Breast epithelium (tissue), 4 donors: ENCODE measurements at regions not wholly inside any gene's neighbourhood (a gene's known extent, or its start where the extent isn't known, plus 50 kb on each side); places are given as distances from the start of the nearest gene placed in this dataset.
A peak's percentile ranks its signal among the peaks of the same experiment; 100 is the strongest.

Experiments
- DNase-seq, 2 donors: peaks; one replicate each; pipeline ENCODE4 v3.0.0-alpha.2; 2019; ENCODE audit warnings: low spot score in 2 of 2
- H3K27ac ChIP-seq, 2 donors: fragments of 200-600 bp; sonication (generic) in 1 of 2; one replicate each; pipeline ENCODE4 v1.5.1; 2016 to 2019; ENCODE audit warnings: mild to moderate bottlenecking in 1 of 2
- H3K27me3 ChIP-seq, 2 donors: fragments of 200-600 bp; sonication (generic) in 1 of 2; one replicate each; pipeline versions ENCODE4 v1.5.1 to v1.6.0; 2017 to 2019; ENCODE audit warnings: control low read depth in 1 of 2, mild to moderate bottlenecking in 1 of 2
- H3K36me3 ChIP-seq: fragments of 200-600 bp; one replicate; pipeline ENCODE4 v1.5.1; 2019
- H3K4me1 ChIP-seq, 2 donors: fragments of 200-600 bp; sonication (generic); one replicate each; pipeline ENCODE4 v1.5.1; 2016 to 2019; ENCODE audit warnings: control low read depth in 1 of 2
- H3K4me3 ChIP-seq, 3 donors: fragments of 200-600 bp; sonication (generic); 1 replicate in 2 of 3; 2 replicates in 1 of 3; pipeline ENCODE4 v1.5.1; 2016 to 2019; ENCODE audit warnings: mild to moderate bottlenecking in 3 of 3, moderate library complexity in 2 of 3
- H3K9me3 ChIP-seq, 2 donors: fragments of 200-600 bp; sonication (generic) in 1 of 2; one replicate each; pipeline ENCODE4 v1.5.1; 2016 to 2019; ENCODE audit warnings: control low read depth in 1 of 2
- POLR2A ChIP-seq: fragments of 450-650 bp; IDR thresholded peaks from one replicate; pipeline ENCODE4 v1.6.1; 2016; ENCODE audit warnings: antibody characterized with exemption, mild to moderate bottlenecking, moderate library complexity
- POLR2AphosphoS5 ChIP-seq, 3 donors: sonication (generic); formaldehyde crosslinking; IDR thresholded peaks; one replicate each; pipeline ENCODE4 v1.6.1; 2017; ENCODE audit warnings: antibody characterized with exemption in 3 of 3
- intact Hi-C: fragments of 100-400 bp; cut with DNase I; formaldehyde crosslinking; loops from one replicate; pipeline ENCODE4 v1.15.1; 2023; ENCODE audit warnings: low total_unique reads
- TF ChIP-seq, protein P1 (sequence below), 3 donors: fragments of 450-650 bp; IDR thresholded peaks; one replicate each; pipeline ENCODE4 v1.5.1; 2016 to 2017; ENCODE audit warnings: antibody characterized with exemption in 3 of 3, mild to moderate bottlenecking in 3 of 3, moderate library complexity in 3 of 3

DNA sequence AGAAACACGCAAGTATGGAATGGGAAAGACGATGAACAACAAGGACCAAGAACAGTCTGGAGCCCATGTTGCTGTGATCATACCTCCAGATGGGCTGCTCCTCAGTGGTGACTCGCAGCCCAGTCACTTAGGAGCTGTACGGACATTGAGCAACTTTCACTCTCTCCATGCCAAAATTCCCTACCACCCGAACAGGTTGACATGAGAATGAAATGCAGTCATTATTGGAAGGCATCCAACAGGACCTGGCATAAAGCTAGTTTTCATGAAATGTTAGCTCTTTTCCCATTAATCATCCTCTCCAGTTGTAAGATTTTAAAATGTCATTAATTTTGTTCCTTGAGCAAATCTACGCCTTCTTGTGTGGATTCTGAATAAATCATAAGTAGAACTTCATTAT is 82.7 kb upstream of the GPM6B start:
- H3K27ac ChIP-seq, result peak overlapping the region in 1 of 2 donors; percentile 54
- H3K27me3 ChIP-seq, result peaks cover 0 to 34% of the 10 kb centered on the region in 2 donors
- no peak overlapping the region for H3K4me3 ChIP-seq
- H3K4me1 ChIP-seq, result peaks cover 0 to 4% of the 10 kb centered on the region in 2 donors
- H3K36me3 ChIP-seq, result no peaks in the 10 kb centered on the region
- DNase-seq, result peak in 1 of 2 donors; percentile 72
- TF ChIP-seq, protein P1, sequence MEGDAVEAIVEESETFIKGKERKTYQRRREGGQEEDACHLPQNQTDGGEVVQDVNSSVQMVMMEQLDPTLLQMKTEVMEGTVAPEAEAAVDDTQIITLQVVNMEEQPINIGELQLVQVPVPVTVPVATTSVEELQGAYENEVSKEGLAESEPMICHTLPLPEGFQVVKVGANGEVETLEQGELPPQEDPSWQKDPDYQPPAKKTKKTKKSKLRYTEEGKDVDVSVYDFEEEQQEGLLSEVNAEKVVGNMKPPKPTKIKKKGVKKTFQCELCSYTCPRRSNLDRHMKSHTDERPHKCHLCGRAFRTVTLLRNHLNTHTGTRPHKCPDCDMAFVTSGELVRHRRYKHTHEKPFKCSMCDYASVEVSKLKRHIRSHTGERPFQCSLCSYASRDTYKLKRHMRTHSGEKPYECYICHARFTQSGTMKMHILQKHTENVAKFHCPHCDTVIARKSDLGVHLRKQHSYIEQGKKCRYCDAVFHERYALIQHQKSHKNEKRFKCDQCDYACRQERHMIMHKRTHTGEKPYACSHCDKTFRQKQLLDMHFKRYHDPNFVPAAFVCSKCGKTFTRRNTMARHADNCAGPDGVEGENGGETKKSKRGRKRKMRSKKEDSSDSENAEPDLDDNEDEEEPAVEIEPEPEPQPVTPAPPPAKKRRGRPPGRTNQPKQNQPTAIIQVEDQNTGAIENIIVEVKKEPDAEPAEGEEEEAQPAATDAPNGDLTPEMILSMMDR (IDR thresholded peaks at IDR 0.05), result no peak
- TF ChIP-seq POLR2A (no peak), POLR2AphosphoS5 (IDR thresholded peaks at IDR 0.05) (peak in 1 of 3 donors; percentile 52)
- no peaks in the 10 kb centered on the region for H3K9me3 ChIP-seq
- intact Hi-C loops, result no loop called here

DNA sequence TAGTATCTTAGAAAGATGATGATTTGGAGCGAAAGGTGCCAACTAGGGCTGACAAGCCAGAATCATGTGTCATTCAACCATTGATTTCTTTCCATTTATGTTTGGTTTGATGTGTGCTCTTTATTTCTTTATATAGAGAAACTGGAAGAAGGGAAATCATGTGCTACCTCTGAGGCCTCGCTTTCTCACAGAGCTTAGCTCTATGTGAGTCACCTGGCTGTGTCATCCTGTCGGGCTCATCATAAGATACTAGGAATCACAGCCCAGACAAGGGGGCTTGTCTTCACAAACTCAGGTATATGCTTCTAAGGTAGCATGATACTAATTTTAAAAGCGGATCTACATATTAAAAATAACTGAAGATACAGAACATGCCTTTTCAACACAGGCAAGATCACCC is 81.7 kb upstream of the GPM6B start:
- Histone ChIP-seq H3K4me3 (no peak overlapping the region), H3K27me3 (peaks cover 0 to 40% of the 10 kb centered on the region in 2 donors), H3K36me3 (no peaks in the 10 kb centered on the region), H3K9me3 (no peaks in the 10 kb centered on the region), H3K27ac (peak overlapping the region; percentile 54 to 74), H3K4me1 (peaks cover 0 to 4% of the 10 kb centered on the region in 2 donors)
- DNase-seq, result no peak
- TF ChIP-seq POLR2AphosphoS5 (IDR thresholded peaks at IDR 0.05) (no peak), POLR2A (no peak)
- TF ChIP-seq, protein P1 (IDR thresholded peaks at IDR 0.05), result no peak
- intact Hi-C loops, result no loop called here

DNA sequence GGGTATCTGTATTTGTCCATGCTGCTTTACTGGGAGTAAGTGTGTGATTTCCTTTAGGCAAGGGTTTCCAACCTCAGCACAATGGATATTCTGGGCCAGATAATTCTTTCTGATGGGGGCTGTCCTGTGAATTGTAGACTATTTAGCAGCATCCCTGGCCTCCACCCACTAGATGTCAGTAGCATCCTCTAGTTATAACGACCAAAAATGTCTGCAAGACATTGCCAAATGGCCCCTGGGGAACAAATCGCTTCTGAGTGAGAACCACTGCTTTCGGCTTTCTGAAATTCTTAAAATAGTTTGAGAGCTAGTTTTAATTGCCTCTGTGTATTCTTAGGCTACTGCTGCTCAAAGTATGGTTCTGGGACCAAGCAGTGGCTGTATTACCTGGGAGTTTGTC is 81.2 kb upstream of the GPM6B start:
- Histone ChIP-seq H3K4me1 (peaks cover 0 to 4% of the 10 kb centered on the region in 2 donors), H3K36me3 (no peaks in the 10 kb centered on the region), H3K27ac (peak overlapping the region; percentile 54 to 74), H3K27me3 (peaks cover 0 to 42% of the 10 kb centered on the region in 2 donors), H3K9me3 (no peaks in the 10 kb centered on the region), H3K4me3 (no peak overlapping the region)
- intact Hi-C loops, result no loop called here
- no peak for DNase-seq
- TF ChIP-seq, protein P1 (IDR thresholded peaks at IDR 0.05), result no peak
- TF ChIP-seq POLR2AphosphoS5 (IDR thresholded peaks at IDR 0.05) (no peak), POLR2A (no peak)

DNA sequence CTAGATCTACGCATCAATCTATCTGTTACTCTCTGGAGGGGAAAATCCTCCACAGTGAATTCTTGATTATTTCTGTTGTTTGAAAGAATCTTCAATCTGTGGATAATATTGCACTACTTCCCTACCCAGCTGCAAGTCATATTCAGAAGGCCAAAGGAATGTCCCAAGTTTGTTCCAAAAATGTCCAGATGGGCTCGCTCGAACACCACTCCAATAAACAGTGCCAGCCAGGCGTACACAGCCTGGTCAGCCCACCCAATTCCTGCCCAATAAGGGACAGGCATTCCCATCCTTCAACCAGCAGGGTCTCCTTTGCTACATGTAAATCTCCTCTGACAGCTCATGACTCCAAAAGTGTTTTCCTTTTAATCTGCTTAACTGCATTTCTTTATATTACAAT is 80.7 kb upstream of the GPM6B start:
- Histone ChIP-seq H3K27ac (peak overlapping the region; percentile 54 to 74), H3K36me3 (no peaks in the 10 kb centered on the region), H3K4me3 (no peak overlapping the region), H3K9me3 (no peaks in the 10 kb centered on the region), H3K27me3 (peaks cover 0 to 43% of the 10 kb centered on the region in 2 donors), H3K4me1 (peaks cover 0 to 4% of the 10 kb centered on the region in 2 donors)
- intact Hi-C loops, result no loop called here
- TF ChIP-seq, protein P1 (IDR thresholded peaks at IDR 0.05), result no peak
- TF ChIP-seq POLR2AphosphoS5 (IDR thresholded peaks at IDR 0.05) (no peak), POLR2A (no peak)
- no peak for DNase-seq

DNA sequence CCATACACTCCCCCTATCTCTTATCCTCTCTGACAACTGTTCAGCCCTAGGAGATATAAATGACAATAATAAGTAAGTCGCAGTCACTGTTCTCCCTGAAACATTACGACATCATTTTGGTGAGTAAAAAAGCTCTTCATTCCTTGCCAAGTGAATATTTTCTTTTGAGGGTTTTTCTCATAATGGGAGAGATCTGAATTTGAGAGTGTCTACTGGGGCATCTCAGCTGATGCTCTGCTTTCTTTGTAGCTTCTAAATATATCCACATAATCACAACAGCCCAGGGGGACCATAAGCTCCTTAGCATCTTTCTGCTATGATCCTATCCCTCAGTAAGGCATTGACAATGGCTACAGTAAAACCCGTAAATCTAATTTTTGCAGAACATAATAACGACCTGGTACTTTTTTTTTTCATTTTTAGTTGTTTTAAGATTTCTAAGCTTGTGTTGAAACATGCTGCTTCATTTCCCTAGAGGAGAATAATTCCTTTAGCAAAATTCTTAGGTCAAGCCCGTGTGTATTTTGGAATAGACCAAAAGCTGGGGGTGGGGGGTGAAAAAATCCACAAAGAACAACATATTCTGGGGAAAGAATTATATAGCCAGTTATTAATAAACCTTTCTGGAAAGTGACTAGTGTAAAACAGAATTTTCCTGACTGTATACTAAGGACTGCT is 78.1 kb upstream of the GPM6B start:
- DNase-seq, result no peak
- Histone ChIP-seq H3K9me3 (no peaks in the 10 kb centered on the region), H3K4me3 (no peak overlapping the region), H3K36me3 (no peaks in the 10 kb centered on the region), H3K4me1 (peaks cover 0 to 4% of the 10 kb centered on the region in 2 donors), H3K27me3 (peaks cover 0 to 46% of the 10 kb centered on the region in 2 donors), H3K27ac (peak overlapping the region; percentile 28 to 73)
- no peak for TF ChIP-seq POLR2A
- TF ChIP-seq POLR2AphosphoS5 (IDR thresholded peaks at IDR 0.05), result no peak
- TF ChIP-seq, protein P1 (IDR thresholded peaks at IDR 0.05), result no peak
- intact Hi-C loops, result no loop called here
